8988T (cell line): ENCODE measurements at regions not wholly inside any gene's neighbourhood (a gene's known extent, or its start where the extent isn't known, plus 50 kb on each side); places are given as distances from the start of the nearest gene placed in this dataset.

Source experiments
- DNase-seq: peaks from one replicate; pipeline ENCODE4 v3.0.0; 2011

- DNase-seq, result no peak
These were observed 102.1 kb upstream of the DAAM1 start for GRCh38 chr14:59086241-59086882.

DNA sequence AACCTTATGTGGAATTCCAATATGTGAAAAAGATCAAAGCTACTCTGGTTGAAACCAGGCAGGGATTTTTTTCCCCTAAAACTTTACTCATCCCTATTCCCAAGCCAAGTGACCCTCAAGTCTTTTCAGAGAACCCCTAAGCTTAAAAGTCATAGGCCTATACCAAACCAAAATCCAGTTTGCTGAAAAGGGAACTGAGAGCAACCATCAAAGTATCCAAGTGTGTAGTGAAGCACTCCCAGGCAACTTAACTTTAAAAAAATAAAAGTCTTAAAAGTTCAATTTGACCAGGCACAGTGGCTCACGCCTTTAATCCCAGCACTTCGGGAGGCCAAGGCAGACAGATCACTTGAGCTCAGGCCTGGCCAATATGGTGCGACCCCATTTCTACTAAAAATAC lies 101.2 kb upstream of the DAAM1 start:
- DNase-seq, result no peak

- no peak for DNase-seq
These were observed 100.8 kb upstream of the DAAM1 start for GRCh38 chr14:59087711-59088110.

GRCh38 chr14:59090572-59090971 lies 97.9 kb upstream of the DAAM1 start:
- no peak for DNase-seq

GRCh38 chr14:59091404-59091803 lies 97.1 kb upstream of the DAAM1 start:
- DNase-seq, result no peak

GRCh38 chr14:59091976-59092375 lies 96.5 kb upstream of the DAAM1 start:
- DNase-seq, result no peak

DNA sequence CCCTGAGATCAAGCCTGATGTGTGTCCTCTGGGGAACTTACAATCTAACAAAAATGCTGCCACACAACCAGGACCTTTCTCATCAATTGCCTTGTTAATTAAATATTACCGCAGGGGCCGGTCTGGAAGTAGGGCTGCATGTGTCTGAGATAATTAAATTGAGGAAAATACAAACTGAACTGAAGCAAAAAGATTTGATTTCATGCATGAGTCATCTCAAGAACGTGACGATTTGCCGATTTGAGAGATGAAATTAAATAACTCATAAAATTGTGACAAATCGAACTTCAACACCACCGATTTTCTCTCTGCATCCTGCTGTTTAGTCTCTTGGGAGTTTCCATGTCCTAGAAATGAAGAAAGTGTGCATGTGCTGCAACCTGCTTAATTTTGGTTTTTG lies 94.6 kb upstream of the DAAM1 start:
- DNase-seq, result no peak

- no peak for DNase-seq
These were observed 92.2 kb upstream of the DAAM1 start for GRCh38 chr14:59096303-59096702.

DNA sequence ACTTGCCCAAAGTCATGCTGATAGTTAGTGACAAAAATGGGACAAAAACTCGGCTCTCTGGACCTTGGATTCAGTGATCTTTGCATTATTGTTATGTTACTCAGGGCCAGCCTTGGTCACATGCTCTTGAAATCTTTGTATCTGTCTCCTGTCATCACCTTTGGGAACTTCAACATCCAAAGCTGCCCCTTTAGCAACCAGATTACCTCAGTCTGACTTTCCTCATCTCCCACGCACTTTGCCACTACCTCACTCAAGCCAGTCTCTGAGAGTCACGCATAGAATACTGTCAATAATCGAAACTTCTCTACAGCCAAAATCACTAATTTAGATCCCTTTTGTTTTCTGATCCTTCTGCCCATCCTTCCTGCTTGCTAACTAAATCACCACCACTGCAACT lies 90.8 kb upstream of the DAAM1 start:
- DNase-seq, result no peak

- no peak for DNase-seq
These were observed 90.1 kb upstream of the DAAM1 start for GRCh38 chr14:59098377-59098776.

GRCh38 chr14:59100205-59100604 lies 88.3 kb upstream of the DAAM1 start:
- no peak for DNase-seq

DNA sequence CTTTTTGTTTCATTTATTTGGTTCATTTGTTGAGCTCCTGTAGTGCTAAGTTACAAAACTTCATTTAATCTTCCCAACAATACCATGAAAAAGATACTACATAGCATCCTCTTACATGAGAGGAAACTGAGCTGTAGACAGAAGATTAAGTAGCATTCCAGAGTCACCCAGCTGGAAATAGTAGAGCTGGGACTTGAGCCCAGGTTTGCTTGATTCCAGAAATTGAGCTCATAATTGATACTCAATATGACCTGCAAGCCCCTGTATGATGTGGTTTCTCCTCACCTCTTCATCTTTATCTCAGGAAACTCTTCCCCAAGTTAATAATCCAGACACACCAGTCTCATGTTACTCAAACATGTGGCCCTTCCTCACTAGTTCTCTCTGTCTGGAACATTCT lies 87.0 kb upstream of the DAAM1 start:
- no peak for DNase-seq

GRCh38 chr14:59103396-59103795 lies 85.1 kb upstream of the DAAM1 start:
- DNase-seq, result no peak

DNA sequence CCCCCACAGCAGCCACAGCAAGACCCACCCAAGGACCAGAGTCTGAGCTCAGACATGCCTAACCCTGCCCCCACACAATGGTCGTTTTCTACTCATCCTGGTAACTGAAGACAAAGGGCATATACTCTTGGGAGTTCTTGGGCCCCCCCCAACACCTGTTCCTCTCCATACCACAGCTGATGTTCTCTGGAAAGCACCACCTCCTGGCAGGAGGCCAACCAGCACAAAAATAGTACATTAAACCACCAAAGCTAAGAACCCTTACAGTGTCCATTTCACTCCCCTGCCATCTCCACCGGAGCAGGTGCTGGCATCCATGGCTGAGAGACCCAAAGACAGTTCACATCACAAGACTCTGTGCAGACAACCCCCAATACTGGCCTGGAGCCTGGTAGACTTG lies 80.6 kb upstream of the DAAM1 start:
- DNase-seq, result no peak

DNA sequence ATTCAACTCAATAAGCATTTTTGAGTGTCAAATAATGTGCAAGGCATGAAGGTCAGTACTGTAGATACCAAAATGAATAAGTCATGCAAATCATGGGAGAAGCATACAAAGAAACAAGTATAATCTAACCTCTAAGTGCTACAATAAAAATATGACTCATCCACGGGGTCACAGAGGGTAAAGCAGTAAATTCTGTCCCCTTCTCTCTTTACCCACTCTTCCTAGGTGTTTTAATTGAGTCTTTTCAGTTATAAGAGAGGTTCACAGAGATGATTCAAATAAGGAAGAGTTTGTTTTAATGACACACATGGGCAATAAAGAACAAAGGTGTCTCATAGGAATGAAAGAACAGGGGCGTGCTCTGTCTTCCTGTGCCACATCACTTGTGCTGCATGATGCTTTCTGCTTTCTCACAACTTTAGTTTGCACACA lies 71.5 kb upstream of the DAAM1 start:
- no peak for DNase-seq

GRCh38 chr14:59117754-59118528 lies 70.5 kb upstream of the DAAM1 start:
- no peak for DNase-seq

GRCh38 chr14:59120921-59121320 lies 67.5 kb upstream of the DAAM1 start:
- DNase-seq, result no peak

GRCh38 chr14:59123531-59123930 lies 64.9 kb upstream of the DAAM1 start:
- no peak for DNase-seq

DNA sequence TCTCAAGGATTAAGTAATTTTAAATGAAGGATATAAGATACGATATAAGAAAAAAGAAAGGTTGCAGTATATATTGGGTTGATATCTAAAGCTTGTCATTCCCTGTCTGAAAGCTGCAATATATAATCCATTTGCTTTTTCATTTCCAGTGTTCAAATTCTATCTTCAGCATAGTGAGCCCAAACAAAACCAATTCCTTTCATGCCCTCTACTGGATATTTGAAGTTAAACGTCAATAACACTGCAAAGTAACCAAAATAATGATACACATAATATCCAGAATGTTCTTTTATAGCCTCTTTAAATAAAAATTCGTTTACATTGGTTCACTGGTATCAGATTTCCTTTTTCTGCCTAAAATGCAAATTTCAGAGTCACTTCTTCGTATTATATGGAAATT lies 64.5 kb upstream of the DAAM1 start:
- no peak for DNase-seq

DNA sequence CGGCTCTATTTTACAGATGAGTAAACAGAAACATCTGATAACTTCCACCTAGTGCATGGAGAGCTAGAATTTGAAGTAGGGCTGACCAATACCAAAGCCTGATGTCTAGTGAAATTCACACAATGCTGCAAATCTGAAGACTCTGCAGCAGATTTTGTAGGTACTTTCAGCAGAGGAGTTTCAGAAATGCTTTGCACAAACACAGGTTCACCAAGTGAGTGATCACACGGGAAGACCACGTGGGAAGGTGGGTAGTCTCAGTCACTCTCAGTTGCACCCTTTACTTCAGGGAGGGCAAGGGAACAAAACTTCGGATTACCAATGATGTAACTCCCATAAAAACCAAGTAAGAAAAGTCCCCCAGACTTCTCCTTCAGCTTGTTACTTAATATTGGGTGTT lies 63.3 kb upstream of the DAAM1 start:
- DNase-seq, result no peak

GRCh38 chr14:59126714-59127436 lies 61.6 kb upstream of the DAAM1 start:
- DNase-seq, result peak; percentile 16

DNA sequence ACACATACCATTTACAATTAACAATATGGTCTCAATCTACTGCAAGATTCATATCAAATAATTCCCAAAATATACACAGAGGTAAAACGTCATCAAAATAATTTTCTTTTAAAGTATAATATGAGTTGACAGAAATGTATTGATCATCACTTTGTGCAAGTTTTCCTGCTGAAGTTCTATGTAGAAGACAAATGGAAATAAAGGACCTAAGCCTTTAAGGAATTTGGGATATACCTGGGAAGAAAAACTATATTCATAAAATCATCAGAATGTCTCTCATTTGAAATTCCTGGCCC lies 61.1 kb upstream of the DAAM1 start:
- no peak for DNase-seq

- no peak for DNase-seq
These were observed 58.0 kb upstream of the DAAM1 start for GRCh38 chr14:59130462-59130861.
